Gastrocnemius medialis (tissue), 4 donors: ENCODE measurements at regions not wholly inside any gene's neighbourhood (a gene's known extent, or its start where the extent isn't known, plus 50 kb on each side); places are given as distances from the start of the nearest gene placed in this dataset.

Source experiments
- POLR2A ChIP-seq, 2 donors: fragments of 450-650 bp; IDR thresholded peaks; one replicate each; pipeline ENCODE4 v1.6.1; 2017; ENCODE audit warnings: antibody characterized with exemption in 2 of 2, mild to moderate bottlenecking in 2 of 2, moderate library complexity in 2 of 2
- TF ChIP-seq, protein P1 (sequence below), 5 experiments: fragments of 450-650 bp in 3 of 5; fragments of 200-600 bp in 2 of 5; sonication (generic) in 2 of 5; IDR thresholded peaks in 4 of 5; conservative IDR thresholded peaks in 1 of 5; 1 replicate in 4 of 5; 2 replicates in 1 of 5; pipeline ENCODE4 v1.5.1; 2016 to 2019; ENCODE audit warnings: antibody characterized with exemption in 5 of 5, mild to moderate bottlenecking in 3 of 5, moderate library complexity in 3 of 5

DNA sequence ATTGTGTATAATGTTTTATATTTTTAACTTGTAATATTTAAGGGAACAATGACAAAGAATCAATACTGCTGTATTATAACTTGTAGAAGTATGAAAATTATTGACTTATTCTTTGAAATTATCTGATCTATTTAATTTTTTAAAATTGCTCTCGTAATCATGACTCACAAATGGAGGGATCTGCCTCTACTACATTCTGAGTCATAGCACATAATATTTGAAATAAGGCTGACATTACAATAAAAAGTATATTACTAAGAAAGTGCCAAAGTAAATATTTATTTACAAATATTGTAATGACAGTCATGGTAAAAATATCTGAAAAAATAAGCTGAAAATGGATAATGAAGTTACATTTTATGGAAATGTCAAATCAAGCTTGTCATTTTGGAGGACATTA lies 1144.6 kb upstream of the CDH2 start:
- no peak for TF ChIP-seq POLR2A (IDR thresholded peaks at IDR 0.05)
- TF ChIP-seq, protein P1, sequence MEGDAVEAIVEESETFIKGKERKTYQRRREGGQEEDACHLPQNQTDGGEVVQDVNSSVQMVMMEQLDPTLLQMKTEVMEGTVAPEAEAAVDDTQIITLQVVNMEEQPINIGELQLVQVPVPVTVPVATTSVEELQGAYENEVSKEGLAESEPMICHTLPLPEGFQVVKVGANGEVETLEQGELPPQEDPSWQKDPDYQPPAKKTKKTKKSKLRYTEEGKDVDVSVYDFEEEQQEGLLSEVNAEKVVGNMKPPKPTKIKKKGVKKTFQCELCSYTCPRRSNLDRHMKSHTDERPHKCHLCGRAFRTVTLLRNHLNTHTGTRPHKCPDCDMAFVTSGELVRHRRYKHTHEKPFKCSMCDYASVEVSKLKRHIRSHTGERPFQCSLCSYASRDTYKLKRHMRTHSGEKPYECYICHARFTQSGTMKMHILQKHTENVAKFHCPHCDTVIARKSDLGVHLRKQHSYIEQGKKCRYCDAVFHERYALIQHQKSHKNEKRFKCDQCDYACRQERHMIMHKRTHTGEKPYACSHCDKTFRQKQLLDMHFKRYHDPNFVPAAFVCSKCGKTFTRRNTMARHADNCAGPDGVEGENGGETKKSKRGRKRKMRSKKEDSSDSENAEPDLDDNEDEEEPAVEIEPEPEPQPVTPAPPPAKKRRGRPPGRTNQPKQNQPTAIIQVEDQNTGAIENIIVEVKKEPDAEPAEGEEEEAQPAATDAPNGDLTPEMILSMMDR (IDR thresholded peaks at IDR 0.05 in 4 of 5, conservative IDR thresholded peaks at IDR 0.05 in 1 of 5): no peak
